Epithelial cell of esophagus (primary cell): ENCODE measurements at regions not wholly inside any gene's neighbourhood (a gene's known extent, or its start where the extent isn't known, plus 50 kb on each side); places are given as distances from the start of the nearest gene placed in this dataset.
"Not testable (repeated sequence)": the region's sequence is repeated elsewhere in the genome, so short reads cannot be mapped to it uniquely, and the experiment has no call there.

Experiments
- DNase-seq: peaks from one replicate; pipeline ENCODE4 v3.0.0; 2010; ENCODE audit warnings: low read depth
- H3K4me3 ChIP-seq: 2 replicates; pipeline ENCODE4 v1.5.1; 2011; ENCODE audit warnings: mild to moderate bottlenecking, low read length, control low read depth
- TF ChIP-seq, protein P1 (sequence below): IDR thresholded peaks from 2 replicates; pipeline ENCODE4 v1.5.1; 2011; ENCODE audit warnings: low read depth, mild to moderate bottlenecking, low read length, control low read depth, inconsistent platforms; ENCODE audit not compliant: insufficient read depth; ENCODE audit errors: missing control alignments

- TF ChIP-seq, protein P1, sequence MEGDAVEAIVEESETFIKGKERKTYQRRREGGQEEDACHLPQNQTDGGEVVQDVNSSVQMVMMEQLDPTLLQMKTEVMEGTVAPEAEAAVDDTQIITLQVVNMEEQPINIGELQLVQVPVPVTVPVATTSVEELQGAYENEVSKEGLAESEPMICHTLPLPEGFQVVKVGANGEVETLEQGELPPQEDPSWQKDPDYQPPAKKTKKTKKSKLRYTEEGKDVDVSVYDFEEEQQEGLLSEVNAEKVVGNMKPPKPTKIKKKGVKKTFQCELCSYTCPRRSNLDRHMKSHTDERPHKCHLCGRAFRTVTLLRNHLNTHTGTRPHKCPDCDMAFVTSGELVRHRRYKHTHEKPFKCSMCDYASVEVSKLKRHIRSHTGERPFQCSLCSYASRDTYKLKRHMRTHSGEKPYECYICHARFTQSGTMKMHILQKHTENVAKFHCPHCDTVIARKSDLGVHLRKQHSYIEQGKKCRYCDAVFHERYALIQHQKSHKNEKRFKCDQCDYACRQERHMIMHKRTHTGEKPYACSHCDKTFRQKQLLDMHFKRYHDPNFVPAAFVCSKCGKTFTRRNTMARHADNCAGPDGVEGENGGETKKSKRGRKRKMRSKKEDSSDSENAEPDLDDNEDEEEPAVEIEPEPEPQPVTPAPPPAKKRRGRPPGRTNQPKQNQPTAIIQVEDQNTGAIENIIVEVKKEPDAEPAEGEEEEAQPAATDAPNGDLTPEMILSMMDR = no peak
- no peak for DNase-seq
- H3K4me3 ChIP-seq = no peak overlapping the region
These were observed 288.3 kb upstream of the GALNTL6 start for GRCh38 chr4:171524903-171525302.

GRCh38 chr4:171521726-171522125, 291.5 kb upstream of the GALNTL6 start:
- DNase-seq = no peak
- TF ChIP-seq, protein P1 = no peak
- H3K4me3 ChIP-seq = no peak overlapping the region

- H3K4me3 ChIP-seq = no peak overlapping the region
- TF ChIP-seq, protein P1 = no peak
- DNase-seq = no peak
These were observed 293.7 kb upstream of the GALNTL6 start for GRCh38 chr4:171519457-171519856.

- DNase-seq = no peak
- TF ChIP-seq, protein P1 = no peak
- no peak overlapping the region for H3K4me3 ChIP-seq
These were observed 295.3 kb upstream of the GALNTL6 start for GRCh38 chr4:171517883-171518282.

GRCh38 chr4:171516694-171517093, 296.5 kb upstream of the GALNTL6 start:
- no peak for DNase-seq
- TF ChIP-seq, protein P1 = no peak
- H3K4me3 ChIP-seq = no peak overlapping the region

GRCh38 chr4:171484681-171485080, 328.5 kb upstream of the GALNTL6 start:
- no peak for DNase-seq
- no peak overlapping the region for H3K4me3 ChIP-seq
- TF ChIP-seq, protein P1 = no peak

DNA sequence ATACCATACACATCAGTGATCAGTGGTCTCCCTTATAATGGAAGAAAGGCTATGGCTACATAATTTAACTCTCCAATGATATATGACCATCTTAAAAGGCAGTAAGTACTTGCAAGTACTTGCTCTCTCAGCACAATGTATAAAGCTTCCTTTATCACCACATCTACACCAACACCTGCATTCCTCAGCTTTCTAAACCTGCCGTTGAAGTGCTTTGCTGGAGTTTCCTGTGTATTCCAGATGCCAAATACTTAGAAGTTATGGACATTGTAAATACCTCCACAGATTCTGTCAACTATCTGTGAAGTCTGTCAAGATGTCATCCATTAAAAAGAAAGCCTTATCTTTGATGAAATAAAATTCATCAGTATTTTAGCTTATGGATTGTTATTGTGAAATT, 335.0 kb upstream of the GALNTL6 start:
- no peak for DNase-seq
- no peak overlapping the region for H3K4me3 ChIP-seq
- TF ChIP-seq, protein P1 = no peak

- H3K4me3 ChIP-seq, DNase-seq: not testable (repeated sequence)
These were observed 338.1 kb upstream of the GALNTL6 start for GRCh38 chr4:171475111-171475510.
